ENCODE measurements at regions not wholly inside any gene's neighbourhood (a gene's known extent, or its start where the extent isn't known, plus 50 kb on each side); places are given as distances from the start of the nearest gene placed in this dataset.
"Not testable (repeated sequence)": the region's sequence is repeated elsewhere in the genome, so short reads cannot be mapped to it uniquely, and the experiment has no call there.

DNA sequence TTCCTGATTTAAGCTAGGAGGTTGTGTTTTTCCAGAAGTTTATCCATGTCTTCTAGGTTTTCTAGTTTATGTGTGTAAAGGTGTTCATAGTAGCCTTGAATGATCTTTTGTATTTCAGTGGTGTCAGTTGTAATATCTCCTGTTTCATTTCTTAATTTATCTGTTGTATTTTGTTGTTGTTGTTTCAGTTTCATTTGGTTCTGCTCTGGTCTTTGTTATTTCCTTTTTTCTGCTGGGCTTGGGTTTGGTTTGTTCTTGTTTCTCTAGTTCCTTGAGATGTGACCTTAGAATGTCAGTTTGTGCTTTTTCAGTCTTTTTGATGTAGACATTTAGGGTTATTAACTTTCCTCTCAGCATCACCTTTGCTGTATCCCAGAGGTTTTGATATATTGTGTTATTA lies 62.8 kb downstream of the SCP2D1 start:
- not testable (repeated sequence) for DNase-seq

GRCh38 chr20:18879262-18879661 lies 65.7 kb downstream of the SCP2D1 start:
- DNase-seq = no peak

- no peak for DNase-seq
Measured at GRCh38 chr20:18886756-18887155, 73.2 kb downstream of the SCP2D1 start.

GRCh38 chr20:18901980-18902737 lies 88.6 kb downstream of the SCP2D1 start:
- DNase-seq = no peak

- DNase-seq = no peak
Measured at GRCh38 chr20:18904192-18904591, 90.6 kb downstream of the SCP2D1 start.

DNA sequence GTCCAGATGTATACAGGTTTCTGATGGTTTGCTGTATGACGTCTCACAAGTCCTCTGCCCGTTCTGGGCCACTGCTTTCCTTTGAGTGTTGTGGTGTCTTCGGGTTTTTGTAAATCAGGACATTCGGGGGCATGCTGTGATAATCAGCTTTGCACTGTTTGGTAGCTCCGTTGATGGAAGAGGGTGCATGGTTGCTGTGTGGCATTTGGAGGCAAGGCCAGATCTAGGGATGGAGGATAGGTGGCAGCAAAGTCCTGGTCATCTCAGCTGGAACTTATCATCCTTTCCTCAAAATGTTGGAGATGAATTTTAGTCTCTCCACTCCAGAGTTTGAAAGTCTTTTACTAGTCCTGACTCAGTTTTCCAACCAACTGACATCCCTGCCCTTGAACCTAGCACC lies 91.0 kb downstream of the SCP2D1 start:
- no peak for DNase-seq

- no peak for DNase-seq
Measured at GRCh38 chr20:18906046-18906445, 92.5 kb downstream of the SCP2D1 start.

GRCh38 chr20:18907353-18907752 lies 93.8 kb downstream of the SCP2D1 start:
- DNase-seq = peak; percentile 35

DNA sequence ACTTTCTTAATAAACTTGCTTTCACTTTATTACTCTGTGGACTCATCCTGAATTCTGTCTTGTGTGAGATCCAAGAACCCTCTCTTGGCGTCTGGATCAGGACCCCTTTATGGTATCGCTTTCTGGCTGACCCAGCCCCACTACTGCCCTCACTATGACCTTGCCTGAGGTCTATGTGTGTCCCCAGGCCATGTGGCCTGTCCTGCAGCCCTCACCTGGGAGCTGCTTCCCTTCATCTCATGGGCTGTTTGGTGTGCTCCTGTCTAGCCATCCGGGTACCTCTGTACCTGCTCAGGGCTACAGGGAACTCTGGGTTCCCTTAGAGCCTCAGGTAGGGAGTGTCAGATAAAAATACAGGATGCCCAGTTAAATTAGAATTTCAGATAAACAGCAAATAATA lies 94.5 kb downstream of the SCP2D1 start:
- no peak for DNase-seq

- DNase-seq = no peak
Measured at GRCh38 chr20:18909254-18909653, 95.7 kb downstream of the SCP2D1 start.

- no peak for DNase-seq
Measured at GRCh38 chr20:18913701-18914100, 100.1 kb downstream of the SCP2D1 start.

DNA sequence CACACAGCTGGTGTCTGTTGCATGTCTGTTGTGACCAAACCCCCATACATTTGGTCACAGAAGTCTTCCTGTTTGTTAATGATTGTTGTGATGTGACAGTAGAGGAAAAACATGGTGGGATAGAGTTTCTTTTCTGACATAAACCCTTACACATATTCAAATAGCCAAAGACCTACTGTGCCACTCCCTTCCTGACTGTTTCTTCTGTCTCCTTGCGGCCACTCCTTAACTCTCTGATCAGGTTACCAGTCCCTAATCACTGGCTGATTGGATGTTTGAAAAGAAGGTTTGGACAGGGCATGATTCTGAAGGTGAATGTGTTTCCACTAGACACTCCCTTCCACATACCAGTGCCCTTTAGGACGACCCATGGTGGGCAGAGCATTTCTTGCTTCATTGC lies 101.2 kb downstream of the SCP2D1 start:
- no peak for DNase-seq

GRCh38 chr20:18916886-18917750 lies 103.5 kb downstream of the SCP2D1 start:
- DNase-seq = no peak

DNA sequence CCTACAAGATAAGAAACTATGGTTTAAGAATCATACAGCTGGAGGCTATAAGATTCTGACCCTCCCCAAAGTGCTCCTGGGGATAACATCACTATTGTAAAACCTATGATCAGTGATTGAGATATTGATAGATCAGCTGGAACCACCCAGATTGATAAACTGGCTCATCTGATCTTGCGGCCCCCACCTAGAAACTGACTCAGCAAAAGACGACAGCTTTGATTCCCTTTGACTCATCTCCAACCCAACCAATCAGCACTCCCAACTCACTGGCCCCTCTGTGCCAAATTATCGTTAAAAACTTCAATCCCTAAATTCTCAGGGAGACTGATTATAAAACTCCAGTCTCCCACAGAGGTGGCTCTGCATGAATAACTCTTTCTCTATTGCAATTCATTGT lies 106.4 kb downstream of the SCP2D1 start:
- no peak for DNase-seq

DNA sequence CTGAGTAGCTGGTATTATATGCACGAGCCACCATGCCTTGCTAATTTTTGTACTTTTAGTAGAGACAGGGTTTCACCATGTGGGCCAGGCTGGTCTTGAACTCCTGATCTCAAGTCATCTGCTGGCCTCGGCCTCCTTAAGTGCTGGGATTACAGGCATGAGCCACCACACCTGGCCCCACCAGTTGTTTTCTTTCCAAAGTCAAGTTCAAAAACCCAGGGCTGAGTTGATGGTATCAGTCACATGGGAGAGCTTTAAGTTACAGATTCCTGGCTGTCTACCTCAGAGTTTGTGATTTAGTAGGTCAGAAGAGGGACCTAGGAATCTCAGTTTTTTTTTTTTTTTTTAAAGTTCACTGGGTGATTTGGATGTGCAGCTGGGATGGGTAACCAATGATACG lies 107.7 kb downstream of the SCP2D1 start:
- DNase-seq = no peak

- DNase-seq = no peak
Measured at GRCh38 chr20:18922251-18922650, 108.7 kb downstream of the SCP2D1 start.

- no peak for DNase-seq
Measured at GRCh38 chr20:18922898-18923297, 109.3 kb downstream of the SCP2D1 start.

GRCh38 chr20:18926965-18927364 lies 113.4 kb downstream of the SCP2D1 start:
- DNase-seq = no peak

DNA sequence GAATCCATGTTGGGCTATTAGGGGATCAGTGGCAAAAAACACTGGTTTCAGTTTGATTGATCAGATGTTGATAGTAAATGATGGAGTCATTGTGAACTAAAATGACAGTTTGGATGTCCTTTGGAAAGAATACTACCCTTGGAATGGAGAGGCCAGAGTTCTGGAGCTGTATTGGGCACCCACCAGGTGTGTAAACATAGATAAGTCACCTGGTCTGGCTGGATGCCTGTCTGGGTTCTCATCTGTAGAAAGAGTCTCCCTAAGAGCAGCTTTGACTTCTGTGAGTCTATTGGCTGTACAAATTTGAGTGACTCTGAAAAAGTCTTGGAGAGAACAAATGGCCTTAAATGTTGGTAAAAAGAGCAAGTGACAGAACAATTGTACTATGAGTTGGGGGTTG lies 115.0 kb downstream of the SCP2D1 start:
- no peak for DNase-seq

- DNase-seq = no peak
Measured at GRCh38 chr20:18929800-18930199, 116.2 kb downstream of the SCP2D1 start.

GRCh38 chr20:18943542-18943941 lies 130.0 kb downstream of the SCP2D1 start:
- no peak for DNase-seq

- no peak for DNase-seq
Measured at GRCh38 chr20:18956890-18957289, 143.3 kb downstream of the SCP2D1 start.

- DNase-seq = no peak
Measured at GRCh38 chr20:18957328-18957727, 143.7 kb downstream of the SCP2D1 start.

GRCh38 chr20:18971121-18971520 lies 157.5 kb downstream of the SCP2D1 start:
- no peak for DNase-seq
